Type B pancreatic cell (in vitro differentiated cells): ENCODE measurements at regions not wholly inside any gene's neighbourhood (a gene's known extent, or its start where the extent isn't known, plus 50 kb on each side); places are given as distances from the start of the nearest gene placed in this dataset.

Experiments
- DNase-seq: peaks from one replicate; pipeline ENCODE4 v3.0.0; 2021; ENCODE audit warnings: mixed read lengths; ENCODE audit not compliant: unreplicated experiment; ENCODE audit errors: extremely low spot score
- H3K27ac Mint-ChIP-seq: 2 replicates; pipeline ENCODE4 v1.8.0; 2021; ENCODE audit warnings: mild to moderate bottlenecking, mixed read lengths
- H3K27me3 Mint-ChIP-seq: 2 replicates; pipeline ENCODE4 v1.8.0; 2021; ENCODE audit warnings: mixed read lengths
- H3K36me3 Mint-ChIP-seq: 2 replicates; pipeline ENCODE4 v1.8.0; 2021; ENCODE audit warnings: mixed read lengths
- H3K4me1 Mint-ChIP-seq: one replicate; pipeline ENCODE4 v1.8.0; 2021; ENCODE audit warnings: mixed read lengths; ENCODE audit not compliant: unreplicated experiment
- H3K4me3 Mint-ChIP-seq: 2 replicates; pipeline ENCODE4 v1.8.0; 2021; ENCODE audit warnings: mild to moderate bottlenecking, mixed read lengths
- H3K9me3 Mint-ChIP-seq: 2 replicates; pipeline ENCODE4 v1.8.0; 2021; ENCODE audit warnings: mixed read lengths
- CTCF ChIP-seq: fragments of 200-600 bp; sonication (generic); conservative IDR thresholded peaks from 2 replicates; pipeline ENCODE4 v1.5.0; 2021; ENCODE audit warnings: antibody characterized with exemption, mild to moderate bottlenecking

DNA sequence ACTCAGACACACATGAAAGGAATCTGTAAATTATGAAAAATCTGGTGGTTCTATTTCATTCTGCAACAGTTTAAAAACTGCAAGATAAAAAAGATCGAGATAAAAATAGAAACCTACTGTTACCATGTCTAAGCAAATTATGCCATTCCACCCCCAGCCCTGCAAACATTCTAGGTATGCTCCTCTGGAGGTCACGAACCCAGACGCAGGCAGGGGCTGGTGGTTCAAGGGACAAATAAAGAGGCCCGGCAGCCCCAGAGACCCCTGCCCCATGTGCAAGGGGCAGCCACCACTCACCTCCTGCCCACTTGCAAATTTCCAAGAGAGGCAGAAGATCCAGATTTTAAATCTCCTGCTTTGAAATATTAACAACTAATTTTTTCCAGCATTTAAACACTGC, 210.5 kb downstream of the ANAPC1 start:
- no peaks in the 10 kb centered on the region for H3K9me3 Mint-ChIP-seq
- DNase-seq = no peak
- H3K36me3 Mint-ChIP-seq = no peaks in the 10 kb centered on the region
- no peaks in the 10 kb centered on the region for H3K27me3 Mint-ChIP-seq
- no peak for TF ChIP-seq CTCF
- H3K4me3 Mint-ChIP-seq = no peak overlapping the region
- H3K4me1 Mint-ChIP-seq = peaks cover 30% of the 10 kb centered on the region
- no peak overlapping the region for H3K27ac Mint-ChIP-seq

GRCh38 chr2:111675419-111676194, 208.4 kb downstream of the ANAPC1 start:
- Mint-ChIP-seq H3K9me3 (no peaks in the 10 kb centered on the region), H3K4me1 (peaks cover 34% of the 10 kb centered on the region), H3K27ac (peak overlapping the region; percentile 24), H3K36me3 (no peaks in the 10 kb centered on the region), H3K27me3 (no peaks in the 10 kb centered on the region), H3K4me3 (no peak overlapping the region)
- TF ChIP-seq CTCF = no peak
- no peak for DNase-seq

DNA sequence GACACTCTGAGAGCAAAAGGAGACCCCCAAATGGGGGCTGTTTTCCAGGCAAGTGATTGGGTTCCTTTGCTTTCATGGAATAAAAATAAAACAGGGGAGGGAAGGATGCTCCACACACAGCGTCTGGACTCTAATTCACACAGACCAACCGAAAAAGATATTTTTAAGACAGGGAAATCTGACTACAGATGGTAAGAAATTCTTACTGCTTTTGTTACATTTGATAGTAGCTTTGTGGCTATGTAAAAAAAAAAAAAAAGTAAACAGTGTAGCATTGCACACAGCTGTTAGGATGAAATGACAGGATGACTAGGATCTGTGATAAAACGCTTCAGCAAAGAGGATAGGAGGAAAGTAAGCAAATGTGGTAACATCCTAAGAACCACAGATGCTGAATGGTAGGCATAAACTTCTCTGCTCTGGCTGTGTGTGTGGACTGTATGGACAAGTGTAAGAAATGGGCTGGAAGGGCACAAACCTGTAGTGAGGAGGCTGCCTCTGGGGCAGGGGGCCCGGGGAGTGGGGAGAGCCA, 207.6 kb downstream of the ANAPC1 start:
- Mint-ChIP-seq H3K27me3 (no peaks in the 10 kb centered on the region), H3K4me3 (no peak overlapping the region), H3K36me3 (peaks cover 7% of the 10 kb centered on the region), H3K4me1 (peaks cover 34% of the 10 kb centered on the region), H3K27ac (no peak overlapping the region), H3K9me3 (no peaks in the 10 kb centered on the region)
- no peak for TF ChIP-seq CTCF
- no peak for DNase-seq

DNA sequence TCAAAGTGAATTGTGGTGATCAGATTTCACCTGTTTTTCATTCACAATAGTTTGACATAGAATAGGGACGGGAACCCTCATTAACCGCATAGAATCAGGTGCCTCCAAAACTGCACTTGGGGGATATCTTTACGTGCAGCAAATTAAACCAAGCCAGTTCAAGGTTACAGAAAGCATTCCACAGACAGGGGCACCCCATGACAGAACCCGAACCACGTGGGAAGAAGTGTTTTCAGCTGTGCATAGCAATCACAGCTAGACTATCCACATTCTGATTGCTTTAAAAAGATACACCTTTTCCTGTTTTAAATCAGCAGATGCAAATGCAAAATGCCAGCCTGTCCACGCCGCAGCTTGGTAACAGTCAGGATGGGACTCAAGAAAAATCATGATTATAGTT, 205.8 kb downstream of the ANAPC1 start:
- H3K4me3 Mint-ChIP-seq = no peak overlapping the region

DNA sequence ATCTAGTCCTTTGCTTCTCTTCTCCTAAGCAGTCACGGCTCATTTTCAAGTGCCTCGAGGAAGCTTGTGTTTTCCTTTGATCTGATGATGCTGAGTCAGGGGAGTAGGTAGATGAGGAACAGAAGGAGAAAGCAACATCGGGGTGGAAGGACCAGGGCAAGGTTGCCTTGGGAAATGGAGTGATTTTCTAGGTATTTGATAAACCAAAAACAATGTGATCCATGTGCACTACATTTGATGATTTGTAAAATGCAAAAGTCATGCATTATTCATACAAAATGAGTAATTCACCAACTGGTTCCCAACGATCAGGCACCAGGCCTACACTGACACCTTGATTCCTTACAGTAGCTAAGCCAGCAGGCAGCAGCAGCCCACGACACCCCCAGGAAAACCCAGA, 205.3 kb downstream of the ANAPC1 start:
- no peak for TF ChIP-seq CTCF
- H3K36me3 Mint-ChIP-seq = peaks cover 8% of the 10 kb centered on the region
- H3K27ac Mint-ChIP-seq = no peak overlapping the region
- peaks cover 32% of the 10 kb centered on the region for H3K4me1 Mint-ChIP-seq
- no peak overlapping the region for H3K4me3 Mint-ChIP-seq
- no peak for DNase-seq
- peaks cover 7% of the 10 kb centered on the region for H3K9me3 Mint-ChIP-seq
- H3K27me3 Mint-ChIP-seq = no peaks in the 10 kb centered on the region

More for the DNA sequence above, 205.8 kb downstream of the ANAPC1 start:
- Mint-ChIP-seq H3K27ac (no peak overlapping the region), H3K9me3 (peaks cover 5% of the 10 kb centered on the region), H3K36me3 (peaks cover 8% of the 10 kb centered on the region), H3K4me1 (peaks cover 34% of the 10 kb centered on the region), H3K27me3 (no peaks in the 10 kb centered on the region)
- TF ChIP-seq CTCF = no peak
- no peak for DNase-seq
